ENCODE measurements at regions not wholly inside any gene's neighbourhood (a gene's known extent, or its start where the extent isn't known, plus 50 kb on each side); places are given as distances from the start of the nearest gene placed in this dataset.

- TF ChIP-seq CEBPB (IDR thresholded peaks at IDR 0.05; ENCODE audit: low read depth, low read length) (no peak), POLR2AphosphoS5 (IDR thresholded peaks at IDR 0.05; ENCODE audit: low read depth, low read length) (no peak), CTCF (IDR thresholded peaks at IDR 0.05; ENCODE audit: control extremely low read depth in 1 of 3, insufficient read depth in 1 of 3, low read depth in 1 of 3, low read length in 3 of 3) (no peak), BCL11A (IDR thresholded peaks at IDR 0.05; ENCODE audit: low read depth in 2 of 2, low read length in 2 of 2) (no peak), MAFK (IDR thresholded peaks at IDR 0.05; ENCODE audit: low read depth, low read length) (no peak), JUND (IDR thresholded peaks at IDR 0.05; ENCODE audit: low read length) (no peak), JUN (IDR thresholded peaks at IDR 0.05; ENCODE audit: low read depth, low read length) (no peak), RAD21 (IDR thresholded peaks at IDR 0.05 in 1 of 2, conservative IDR thresholded peaks at IDR 0.05 in 1 of 2; ENCODE audit: low read depth in 2 of 2, low read length in 2 of 2) (no peak), SP2 (IDR thresholded peaks at IDR 0.05; ENCODE audit: low read length) (no peak), GABPA (IDR thresholded peaks at IDR 0.05; ENCODE audit: borderline replicate concordance, insufficient read depth, low read length) (no peak), EGR1 (IDR thresholded peaks at IDR 0.05; ENCODE audit: borderline replicate concordance, low read depth, low read length) (no peak)
Measured at GRCh38 chr18:40751186-40751585, 1203.8 kb upstream of the PIK3C3 start.

All from H1 (cell line).